ENCODE measurements at regions not wholly inside any gene's neighbourhood (a gene's known extent, or its start where the extent isn't known, plus 50 kb on each side); places are given as distances from the start of the nearest gene placed in this dataset.

DNA sequence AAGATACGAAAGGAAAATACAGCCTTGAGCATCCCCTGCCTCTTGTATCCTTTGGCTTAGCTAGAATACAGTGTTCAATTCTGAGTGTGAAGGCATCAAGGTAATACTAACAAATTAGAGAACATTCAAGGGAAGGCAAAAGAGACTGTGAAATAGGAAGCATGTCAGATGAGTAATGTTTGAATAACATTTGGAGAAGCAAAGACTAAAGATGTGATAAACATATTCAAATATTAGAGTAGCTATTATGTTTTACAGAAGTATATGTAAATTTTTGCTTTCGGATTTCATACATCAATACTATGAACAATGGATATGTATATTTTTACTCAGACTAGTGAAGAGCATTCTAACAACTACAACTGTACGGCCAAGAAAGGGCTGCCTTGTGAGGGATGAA, 161.7 kb upstream of the FN1 start:
- DNase-seq: no peak

DNA sequence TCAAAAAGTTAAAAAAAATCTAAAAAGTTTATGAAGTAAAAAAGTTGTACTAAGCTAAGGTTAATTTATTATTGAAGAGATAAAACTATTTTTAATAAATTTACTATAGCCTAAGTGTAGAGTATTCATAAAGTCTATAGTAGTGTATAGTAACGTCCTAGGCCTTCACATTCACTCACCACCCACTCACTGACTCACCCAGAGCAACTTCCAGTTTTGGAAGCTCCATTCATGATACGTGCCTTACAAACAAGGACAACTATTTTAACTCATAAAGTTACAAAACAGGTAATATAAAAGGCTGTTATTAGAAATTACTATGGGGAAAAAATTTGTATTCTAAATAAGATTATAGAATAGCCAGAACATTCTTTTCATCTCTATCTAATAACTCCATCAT, 158.9 kb upstream of the FN1 start:
- DNase-seq: no peak

DNA sequence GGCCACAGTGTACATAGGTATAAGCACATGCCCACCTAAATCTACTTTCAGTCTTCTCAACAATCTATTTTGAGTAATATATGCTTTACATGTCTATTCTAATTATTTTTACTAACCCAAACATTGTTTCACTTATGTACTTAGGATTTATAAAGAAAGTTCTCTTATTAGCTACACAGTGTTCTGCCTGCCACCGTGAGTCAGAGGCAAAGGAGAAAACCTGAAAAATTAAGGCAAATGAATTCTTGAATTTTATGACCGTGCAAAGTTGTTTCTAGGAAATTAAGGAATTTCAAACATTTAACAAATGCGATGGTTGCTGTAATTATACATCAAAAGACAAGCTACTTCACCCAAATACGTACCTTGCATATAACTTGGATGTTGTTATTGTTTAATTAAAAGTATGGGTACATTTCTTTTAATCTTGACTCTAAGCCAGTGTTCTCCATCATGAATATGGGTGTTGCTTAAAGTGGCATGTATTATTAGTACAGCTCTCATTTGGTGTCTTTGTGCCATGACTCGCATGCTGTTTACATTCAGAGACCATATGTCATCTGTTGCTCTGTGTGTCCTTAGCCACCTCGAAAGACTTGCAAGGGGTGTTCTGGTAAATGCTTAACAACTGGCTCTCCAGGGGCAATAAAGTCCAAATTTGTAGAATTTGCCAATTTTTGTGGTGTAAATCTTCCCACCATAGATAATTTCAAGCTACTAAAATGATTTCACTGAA, 154.3 kb upstream of the FN1 start:
- no peak for DNase-seq

DNA sequence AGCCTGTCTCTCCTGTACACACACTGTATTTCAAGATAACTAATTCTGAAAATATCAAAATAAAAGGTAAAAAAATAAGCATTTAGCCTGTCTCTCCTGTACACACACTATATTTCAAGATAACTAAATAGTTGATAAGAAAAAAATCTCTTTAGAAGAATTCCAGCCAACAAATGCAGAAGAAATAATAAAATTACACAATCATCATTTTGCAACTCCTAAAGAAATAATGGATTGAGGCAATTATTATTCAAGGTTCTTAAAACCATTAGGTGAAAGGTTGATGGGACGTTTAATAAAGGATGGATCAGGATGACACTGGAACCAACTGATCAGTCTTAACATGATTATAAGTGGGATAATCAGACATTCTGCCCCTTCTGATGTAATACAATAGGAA, 148.0 kb upstream of the FN1 start:
- no peak for DNase-seq

DNA sequence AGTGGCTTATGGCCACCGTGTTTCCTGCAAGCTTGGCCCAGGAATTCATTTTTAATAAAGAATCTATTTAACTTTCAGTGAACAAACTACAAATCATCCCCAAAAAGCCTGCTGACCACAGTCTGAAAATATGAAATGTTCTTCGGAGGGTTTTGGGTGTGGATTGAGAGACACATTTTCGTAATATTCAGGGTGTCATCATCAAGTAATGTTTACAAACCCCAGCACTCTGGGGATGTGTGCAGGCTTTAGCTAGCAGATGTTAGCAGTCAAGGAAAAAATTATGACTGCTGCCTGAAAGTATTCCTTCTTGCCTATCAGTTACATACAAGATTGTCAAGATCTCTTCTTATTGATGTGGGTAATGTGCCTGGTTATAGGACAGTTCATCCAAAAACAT, 143.9 kb upstream of the FN1 start:
- peak; percentile 63 for DNase-seq

DNA sequence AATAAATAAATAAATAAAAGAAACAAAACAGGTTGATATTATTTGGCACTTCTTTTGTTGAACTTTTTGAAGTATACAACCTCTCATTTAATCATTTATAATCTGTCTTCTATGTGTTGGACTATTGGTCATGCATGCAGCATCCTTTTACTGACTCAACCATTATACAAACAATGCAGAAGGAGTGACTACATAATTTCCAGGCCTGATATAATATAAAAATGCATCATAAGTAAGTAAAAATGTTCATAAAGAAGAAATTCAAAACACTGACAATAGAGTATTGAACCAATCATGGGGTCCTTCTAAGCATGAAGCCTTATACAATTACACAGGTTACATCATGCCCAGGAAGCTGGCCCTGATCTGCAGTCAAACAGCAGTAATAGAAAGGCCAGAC, 141.5 kb upstream of the FN1 start:
- no peak for DNase-seq

DNA sequence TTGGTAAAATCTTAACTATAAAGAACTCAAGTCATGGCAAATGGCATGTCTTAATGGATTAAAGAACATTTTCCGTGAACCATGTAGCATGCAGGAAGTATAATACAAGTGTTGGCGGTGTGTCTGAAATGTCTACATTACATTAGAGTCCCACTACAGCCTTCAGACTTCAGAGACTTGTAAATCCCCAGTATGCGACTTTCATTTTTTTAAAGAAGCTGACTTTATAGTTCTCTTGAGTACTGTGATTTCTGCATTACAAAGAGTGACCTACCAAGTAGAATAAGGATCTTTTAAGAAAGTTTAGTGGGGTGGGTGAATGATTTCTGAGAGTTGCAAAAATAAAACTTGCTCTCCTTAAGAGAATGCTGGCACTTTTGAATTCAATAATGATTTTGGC, 140.7 kb upstream of the FN1 start:
- DNase-seq: no peak

DNA sequence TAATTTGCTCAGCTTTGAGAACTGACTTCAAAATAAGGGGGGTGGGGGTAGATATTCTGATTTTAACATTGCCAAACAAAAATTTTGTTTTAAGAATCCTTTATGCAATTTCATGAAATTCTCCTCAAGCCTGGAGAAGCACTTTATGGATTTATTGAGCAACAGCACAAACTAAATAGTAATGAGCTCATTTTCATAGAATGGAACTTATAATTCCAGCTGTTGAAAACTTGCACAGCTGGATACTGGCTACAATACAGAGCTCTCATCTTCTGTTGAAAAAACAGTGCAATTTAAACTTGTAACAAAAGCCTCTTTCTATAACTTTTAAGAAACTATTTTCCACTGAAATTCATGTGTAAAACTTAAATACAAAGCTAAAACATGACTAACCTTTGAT, 137.6 kb upstream of the FN1 start:
- DNase-seq: peak; percentile 81

DNA sequence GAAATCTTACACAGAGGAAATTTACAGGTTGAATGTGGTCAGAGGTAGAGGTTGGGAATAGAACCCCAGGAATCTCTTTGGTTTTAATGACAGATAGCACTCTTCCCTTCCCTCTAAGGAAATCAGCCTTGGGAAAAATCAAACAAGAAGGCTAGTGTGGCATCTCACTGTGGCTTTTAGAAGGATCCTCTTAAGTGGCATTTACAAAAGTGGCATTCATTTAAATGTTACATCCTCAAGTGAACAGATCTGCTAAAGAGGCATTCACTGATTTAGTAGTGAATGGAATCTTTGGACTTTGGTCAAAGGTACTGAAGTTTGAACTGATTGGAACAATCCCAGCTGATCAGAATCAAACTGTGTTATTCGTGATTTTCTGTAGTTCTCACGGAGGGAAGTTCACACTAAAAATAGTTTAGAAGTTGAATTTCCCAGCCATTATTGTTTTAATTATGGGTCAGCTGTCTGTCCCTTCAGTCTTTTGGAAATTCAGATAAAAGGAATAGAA, 136.5 kb upstream of the FN1 start:
- no peak for DNase-seq

DNA sequence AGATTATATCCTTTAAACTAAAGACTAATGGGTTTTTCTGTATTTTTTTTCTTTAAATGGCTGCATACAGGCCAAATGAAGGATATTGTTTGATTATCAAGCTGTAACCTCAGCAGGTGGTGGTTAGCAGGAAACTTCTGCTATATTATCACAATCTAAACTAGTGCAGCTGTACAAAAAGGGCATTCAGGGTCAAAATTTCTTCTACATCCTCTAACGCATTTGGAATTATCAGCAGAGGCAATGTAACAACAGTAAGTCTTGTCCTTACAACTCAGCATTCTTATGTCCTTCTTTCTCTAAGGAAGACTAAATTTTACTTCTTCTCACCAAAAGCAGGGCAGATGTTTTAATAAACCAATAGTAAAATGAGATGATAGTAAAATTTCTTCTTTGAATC, 135.8 kb upstream of the FN1 start:
- no peak for DNase-seq

DNA sequence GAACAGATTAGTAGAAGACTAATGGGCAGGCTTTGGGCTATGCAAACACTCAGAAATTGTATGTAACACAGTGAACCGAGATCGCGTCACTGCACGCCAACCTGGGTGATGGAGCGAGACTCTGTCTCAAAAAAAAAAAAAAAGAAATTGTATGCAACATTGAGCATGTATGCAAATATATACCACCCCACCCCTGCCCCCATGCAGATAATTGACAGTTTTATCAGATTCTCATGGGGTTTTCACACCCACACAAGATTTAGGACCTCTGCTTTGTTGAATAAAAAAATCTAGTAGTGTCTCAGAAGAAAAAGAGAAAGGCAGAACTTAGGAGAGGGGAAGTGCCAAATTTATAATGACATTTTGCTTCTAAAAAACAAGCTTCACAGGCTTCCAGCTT, 131.6 kb upstream of the FN1 start:
- no peak for DNase-seq

DNA sequence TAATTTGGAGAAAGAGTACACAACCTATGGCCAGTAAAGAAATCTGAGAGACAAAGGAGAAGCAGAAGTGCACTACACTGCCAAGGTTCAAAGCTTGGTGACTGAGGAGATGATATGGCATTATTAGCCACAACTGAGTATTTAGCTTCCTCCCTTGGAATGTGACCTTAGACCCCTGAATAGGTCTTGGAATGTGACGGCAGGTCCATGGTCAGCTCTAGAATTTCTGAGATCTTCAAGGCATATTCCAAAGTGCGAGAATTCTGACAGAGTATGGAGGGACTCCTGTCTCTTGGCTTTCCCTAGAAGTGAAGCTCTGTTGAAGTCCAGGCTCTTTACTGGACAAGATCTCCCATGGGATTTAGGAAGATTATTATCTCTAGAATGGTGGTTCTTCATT, 130.0 kb upstream of the FN1 start:
- no peak for DNase-seq

DNA sequence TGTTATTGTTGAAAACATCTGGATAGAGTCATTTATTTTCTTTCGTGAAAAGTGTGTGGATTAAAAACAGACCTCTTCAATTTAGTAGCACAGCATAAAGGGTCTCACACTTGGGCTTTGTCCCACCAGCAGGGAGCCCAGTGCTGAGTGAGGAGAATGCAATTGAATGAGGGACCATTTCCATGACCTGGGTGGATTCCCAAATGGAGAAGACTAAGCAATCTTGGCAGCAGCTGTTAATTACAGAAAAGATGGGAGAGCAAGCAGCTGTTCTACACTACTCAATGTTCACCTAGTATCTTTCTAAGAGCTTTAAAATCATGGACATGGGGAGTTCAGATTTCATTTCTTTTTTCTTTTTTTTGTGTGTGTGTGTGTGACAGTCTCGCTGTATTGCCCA, 121.8 kb upstream of the FN1 start:
- DNase-seq: peak; percentile 92

DNA sequence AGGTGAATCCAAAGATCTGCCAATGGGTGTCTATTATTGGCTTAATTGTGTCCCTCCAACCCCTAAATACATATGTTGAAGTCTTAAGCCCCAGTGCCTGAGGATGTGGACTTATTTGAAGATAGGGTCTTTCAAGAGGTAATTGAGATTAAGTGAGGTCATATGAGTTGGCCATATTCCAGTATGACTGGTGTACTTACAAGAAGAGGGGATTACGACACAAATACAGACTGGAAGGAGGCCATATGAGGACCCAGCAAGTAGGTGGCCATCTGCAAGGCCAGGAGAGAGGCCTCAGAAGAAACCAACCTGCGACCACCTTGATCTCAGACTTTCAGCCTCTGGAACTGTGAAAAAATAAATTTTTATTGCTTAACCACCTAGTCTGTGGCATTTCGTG, 121.1 kb upstream of the FN1 start:
- DNase-seq: peak; percentile 35

DNA sequence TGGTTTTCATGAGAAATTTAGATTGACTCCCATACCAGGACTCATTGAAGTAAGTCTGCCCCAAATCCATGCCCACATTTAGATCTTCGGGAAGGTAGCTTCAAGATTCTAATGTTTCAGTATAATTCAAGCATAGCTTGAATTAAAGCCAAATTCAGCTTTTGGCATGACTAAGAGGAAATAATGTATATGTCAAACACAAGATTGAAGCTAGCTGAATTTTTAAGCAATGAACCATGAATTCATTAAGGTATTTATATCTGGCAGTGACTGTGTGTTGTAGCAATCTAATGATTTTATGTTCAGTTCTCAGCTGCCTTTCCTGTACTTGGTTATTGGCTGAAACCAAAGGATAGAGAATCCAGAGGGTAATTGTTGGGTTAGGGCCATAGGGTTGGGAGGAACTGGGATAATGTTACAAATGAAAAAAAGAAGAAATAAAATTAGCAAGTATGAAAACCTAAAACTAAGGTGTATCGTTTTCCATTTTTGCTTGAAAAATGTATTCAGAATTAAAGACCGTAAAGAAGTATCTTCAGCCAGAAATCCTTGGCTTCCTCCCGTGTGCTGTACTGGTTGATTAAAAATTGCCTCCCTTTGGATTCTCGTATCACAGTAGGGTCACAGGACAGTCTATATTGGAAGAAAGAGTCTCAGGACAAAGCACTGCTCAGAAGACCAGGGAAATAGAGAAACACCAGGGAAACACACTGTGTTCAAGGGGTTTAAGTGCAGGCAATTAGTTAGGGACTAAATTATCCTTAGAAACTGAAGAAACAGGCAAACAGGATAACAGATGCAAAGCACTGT, 119.0 kb upstream of the FN1 start:
- peak; percentile 93 for DNase-seq

DNA sequence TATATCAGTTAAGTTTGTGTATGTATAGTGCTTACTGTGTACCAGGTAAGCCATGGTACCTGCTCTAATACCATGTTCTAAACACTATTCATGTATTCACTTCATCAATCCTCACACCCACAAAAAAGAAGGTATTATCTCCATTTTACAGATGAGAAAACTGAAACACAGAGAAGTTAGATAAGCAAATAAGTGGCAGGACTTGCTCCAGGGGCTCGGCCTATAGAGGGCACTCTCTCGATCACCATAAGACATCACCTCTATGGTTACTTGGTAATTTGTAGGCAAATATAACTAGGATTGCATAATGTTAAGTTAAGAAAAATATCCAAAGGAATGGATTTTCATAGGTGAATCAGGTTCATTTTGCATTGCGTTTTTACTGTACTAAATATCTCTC, 118.1 kb upstream of the FN1 start:
- DNase-seq: peak; percentile 19

DNA sequence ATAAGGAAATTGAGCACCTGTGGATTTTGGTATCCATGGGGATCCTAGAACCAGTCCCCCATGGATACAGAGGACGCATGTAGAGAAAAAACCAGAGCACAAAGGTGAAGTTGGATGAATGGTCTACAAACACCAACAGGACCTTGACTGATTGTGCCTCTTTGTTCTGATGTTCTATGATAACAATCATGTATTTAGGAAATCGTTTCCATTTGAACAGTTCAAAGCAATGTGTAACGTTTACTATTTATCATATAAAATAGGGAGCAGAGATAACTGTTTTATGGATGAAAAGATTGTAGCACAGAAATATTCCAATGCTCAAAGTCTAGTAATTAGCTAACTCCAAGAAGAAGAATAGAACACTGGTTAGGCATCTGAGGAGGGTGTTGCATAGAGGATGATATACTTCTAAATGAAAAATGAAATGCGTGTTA, 116.3 kb upstream of the FN1 start:
- DNase-seq: no peak

DNA sequence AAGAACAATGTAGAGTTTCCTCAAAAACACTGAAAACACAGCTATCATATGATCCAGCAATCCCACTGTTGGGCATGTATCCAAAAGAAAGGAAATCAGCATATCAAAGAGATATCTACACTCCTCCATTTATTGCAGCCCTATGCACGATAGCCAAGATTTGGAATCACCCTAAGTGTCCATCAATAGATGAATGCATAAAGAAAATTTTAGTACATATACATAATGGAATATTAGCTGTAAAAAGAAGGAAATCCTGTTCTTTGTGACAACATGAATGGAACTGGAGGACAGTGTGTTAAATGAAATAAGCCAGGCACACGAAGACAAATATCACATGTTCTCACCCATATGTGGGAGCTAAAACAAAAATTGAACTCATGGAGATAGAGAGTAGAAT, 114.5 kb upstream of the FN1 start:
- DNase-seq: no peak

DNA sequence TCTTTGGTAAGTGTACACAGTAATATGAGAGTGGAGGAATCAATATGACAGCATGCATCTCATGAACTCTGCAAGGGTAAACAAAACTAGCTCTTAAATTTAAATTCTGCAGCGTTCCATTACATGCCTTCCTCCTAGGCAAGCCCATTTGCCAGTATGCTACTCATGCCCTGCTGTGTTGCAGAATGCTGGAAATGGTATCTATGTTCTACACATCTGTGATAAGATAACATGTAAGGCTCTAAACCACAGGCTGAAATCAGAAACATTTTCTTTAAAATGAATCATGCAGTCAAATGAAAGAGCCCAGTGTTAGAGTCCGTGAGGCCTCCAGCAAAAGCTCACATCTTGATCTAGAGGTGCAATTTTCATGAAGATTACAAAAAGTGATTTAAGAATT, 112.8 kb upstream of the FN1 start:
- no peak for DNase-seq

DNA sequence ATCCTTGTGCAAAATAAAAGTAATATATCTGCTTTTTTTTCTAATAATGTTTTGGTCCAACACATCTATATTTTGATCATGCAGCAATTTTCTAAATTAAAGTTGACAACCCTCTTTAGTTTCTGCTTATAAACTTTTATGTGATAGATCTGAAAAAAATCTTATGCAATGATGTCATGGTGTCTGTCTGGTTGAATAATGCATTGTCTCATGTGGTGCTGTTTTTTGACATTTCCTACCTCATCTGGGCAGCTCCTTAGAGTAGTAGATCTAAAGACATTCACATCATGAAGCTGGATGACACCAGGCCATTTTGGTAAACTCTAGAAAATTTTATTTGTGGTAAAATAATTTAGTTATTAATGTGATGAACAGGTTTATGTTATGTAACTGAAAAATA, 106.8 kb upstream of the FN1 start:
- DNase-seq: no peak

DNA sequence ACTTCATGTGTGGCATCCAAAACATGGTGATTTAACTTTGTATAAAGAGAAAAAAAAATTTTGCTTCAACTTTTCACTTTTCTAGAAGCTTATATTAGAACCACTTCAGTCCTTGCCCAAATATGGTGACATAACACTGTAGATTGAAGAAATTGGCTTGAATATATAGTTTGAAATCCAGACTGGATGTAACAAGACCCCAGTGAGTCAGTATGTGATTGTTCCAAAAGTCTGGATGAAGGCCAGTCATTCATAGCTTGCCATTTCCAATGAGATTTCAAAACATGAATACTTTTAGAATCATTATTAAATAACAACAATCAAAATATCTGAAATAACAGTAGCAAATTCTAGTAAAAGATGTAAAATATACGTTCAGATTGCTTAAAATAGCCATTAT, 104.8 kb upstream of the FN1 start:
- peak; percentile 84 for DNase-seq

DNA sequence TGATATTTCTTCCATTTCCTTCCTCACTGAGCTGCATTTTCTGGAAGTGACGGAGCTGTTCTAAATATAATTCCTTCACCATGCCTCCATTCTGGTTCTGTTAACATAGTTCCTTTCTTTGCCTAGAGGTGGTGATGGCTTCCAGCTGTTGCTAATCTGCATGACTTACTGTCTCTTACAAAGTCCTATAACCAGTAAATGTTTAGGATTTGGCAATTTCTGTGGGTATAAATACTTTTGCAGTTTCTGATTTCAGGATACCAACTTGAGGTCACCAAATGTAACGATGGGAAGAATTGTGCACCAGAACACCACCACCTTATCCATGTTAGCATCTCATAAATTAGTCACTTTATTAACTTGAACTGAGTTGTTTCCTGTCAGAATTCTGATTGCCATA, 101.7 kb upstream of the FN1 start:
- peak; percentile 91 for DNase-seq

DNA sequence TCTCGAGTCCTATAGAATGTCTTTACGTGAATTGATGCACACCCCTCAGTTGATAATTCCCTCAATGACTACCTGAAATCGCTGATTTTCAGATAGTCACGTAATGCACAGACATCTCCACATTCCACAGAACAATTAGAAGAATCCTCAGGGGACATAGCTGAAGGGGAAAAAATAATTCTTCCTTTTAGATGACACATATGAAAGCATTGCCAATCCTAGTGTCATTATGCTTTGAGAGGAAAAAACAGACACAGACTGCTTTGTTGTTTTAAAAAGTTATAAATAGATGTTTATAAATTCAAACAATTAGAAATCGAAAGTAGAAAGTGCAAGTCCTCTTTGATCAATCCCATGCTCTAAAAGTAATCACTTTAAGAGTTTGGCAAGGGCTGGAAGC, 100.6 kb upstream of the FN1 start:
- no peak for DNase-seq

DNA sequence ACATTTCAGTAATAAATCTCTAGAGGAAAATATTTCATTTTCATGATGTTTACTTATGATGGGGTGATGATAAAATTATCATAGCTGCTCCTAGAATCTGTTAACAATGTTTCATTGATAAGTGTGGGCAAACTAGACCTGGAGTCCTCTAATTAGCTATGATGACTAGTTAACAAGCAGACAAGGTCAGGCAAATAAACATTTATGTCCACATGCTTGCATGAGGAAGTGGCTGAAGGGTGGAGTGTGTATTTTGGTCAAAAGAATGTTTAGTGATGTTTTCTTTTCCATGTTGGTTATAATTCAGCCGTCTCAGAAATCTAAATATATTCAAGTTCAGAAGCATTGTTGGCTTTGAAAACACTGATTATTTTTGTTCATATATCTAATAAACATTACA, 99.9 kb upstream of the FN1 start:
- no peak for DNase-seq

All from tongue (tissue), 1 donor.